ENCODE measurements at regions not wholly inside any gene's neighbourhood (a gene's known extent, or its start where the extent isn't known, plus 50 kb on each side); places are given as distances from the start of the nearest gene placed in this dataset.

GRCh38 chr13:111975539-111976473, 91.1 kb upstream of the SOX1 start:
- TF ChIP-seq POLR2A (IDR thresholded peaks at IDR 0.05) (no peak), CTCF (IDR thresholded peaks at IDR 0.05) (no peak), POLR2AphosphoS5 (IDR thresholded peaks at IDR 0.05) (no peak)
